NT2/D1 (cell line): ENCODE measurements at regions not wholly inside any gene's neighbourhood (a gene's known extent, or its start where the extent isn't known, plus 50 kb on each side); places are given as distances from the start of the nearest gene placed in this dataset.
"Not testable (repeated sequence)": the region's sequence is repeated elsewhere in the genome, so short reads cannot be mapped to it uniquely, and the experiment has no call there.

Source experiments
- SUZ12 ChIP-seq: IDR thresholded peaks from 2 replicates; pipeline ENCODE4 v1.6.1; 2011; ENCODE audit not compliant: insufficient read length, insufficient read depth; ENCODE audit errors: extremely low read depth
- YY1 ChIP-seq: IDR thresholded peaks from 2 replicates; pipeline ENCODE4 v1.6.1; 2011; ENCODE audit not compliant: insufficient read length, insufficient read depth
- ZNF274 ChIP-seq: IDR thresholded peaks from 2 replicates; pipeline ENCODE4 v1.6.1; 2011; ENCODE audit warnings: mild to moderate bottlenecking, low read depth, low read length

DNA sequence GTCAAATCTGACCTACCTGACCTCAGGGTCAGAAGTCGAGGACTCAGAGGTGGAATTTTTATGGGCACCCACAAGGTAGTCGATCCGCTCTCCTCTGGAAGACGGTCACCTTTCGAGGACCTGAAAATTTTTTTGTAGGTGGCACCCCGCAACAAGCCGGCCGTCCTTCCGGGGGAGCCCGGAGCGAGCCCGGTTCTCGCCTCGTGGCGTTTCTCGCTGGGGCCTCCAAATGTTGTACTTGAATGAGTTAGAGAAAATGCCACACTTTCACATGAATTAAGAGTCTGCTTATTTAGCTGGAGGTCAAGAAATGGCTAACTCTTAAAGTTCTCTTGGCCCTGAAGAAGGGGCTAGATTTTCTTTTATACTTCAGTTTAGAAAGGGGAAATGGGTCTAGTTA lies 169.0 kb upstream of the CCZ1B start:
- TF ChIP-seq YY1, SUZ12, ZNF274: not testable (repeated sequence)
